ENCODE measurements at regions not wholly inside any gene's neighbourhood (a gene's known extent, or its start where the extent isn't known, plus 50 kb on each side); places are given as distances from the start of the nearest gene placed in this dataset.
A peak's percentile ranks its signal among the peaks of the same experiment; 100 is the strongest.

DNA sequence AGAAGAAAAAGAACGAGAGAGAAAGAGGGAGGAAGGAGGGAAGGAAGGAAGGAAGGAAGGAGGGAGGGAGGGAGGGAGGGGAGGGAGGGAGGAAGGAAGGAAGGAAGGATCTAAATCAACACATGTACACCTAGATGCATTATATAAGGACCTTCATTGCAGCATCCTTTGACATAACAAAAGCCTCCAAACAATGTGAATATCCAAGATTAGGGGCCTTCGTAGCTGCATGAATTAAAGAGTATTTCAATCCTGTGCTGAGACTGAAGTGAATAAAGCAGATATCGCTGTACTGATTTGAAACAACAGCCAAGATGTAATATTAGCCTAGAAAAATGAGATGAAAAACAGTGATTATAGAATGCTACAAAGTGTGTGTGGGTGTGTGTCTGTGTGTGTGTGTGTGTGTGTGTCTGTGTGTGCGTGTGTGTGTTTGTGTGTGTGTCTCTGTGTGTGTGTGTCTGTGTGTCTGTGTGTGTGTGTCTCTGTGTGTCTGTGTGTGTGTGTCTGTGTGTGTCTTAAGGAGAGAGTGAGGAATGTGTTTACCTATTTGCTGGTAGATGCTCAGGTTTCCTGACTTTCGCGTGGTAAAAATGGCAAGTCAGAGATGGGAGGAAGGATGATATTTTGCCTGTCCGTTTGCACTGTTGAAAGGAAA is 129.0 kb upstream of the PTPN1 start:
- DNase-seq, result no peak

DNA sequence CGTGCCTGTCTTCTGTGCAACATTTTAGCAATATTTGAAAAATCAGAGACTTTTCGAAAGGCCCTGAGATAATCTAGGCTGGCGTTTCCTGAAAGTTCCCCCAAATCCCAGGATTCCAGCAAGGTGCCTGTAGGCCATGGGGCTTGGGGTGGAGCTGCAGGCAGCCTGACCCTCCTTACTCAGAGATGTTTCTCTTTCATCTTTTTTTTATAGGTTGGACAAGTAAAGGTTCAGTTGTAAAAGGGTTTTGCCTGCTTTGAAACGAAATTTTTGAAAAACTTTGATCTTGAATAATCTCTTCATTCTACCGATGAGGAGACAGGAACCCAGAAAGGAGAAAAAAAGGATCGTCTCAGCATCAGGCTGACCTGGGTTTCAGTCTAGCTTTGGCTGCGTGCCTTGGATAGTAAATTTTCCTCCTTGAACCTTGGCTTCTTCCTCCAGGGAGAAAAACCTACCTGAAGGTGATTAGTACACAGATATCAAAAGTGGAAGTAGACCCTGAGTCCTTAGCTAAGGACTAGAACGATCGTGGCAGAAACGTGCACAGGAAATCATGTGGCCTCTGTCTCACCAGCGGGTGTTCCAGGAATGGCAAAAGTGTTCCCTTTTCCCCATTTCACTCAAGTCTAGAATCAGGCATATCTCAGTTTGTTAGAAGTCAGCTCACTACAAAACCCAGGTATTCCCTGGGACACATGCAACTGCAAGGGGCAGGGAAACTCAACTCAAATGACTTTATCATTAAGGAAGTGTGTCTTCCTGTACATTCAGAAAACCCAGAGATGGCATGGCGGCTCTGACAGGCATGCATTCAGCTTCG is 128.2 kb upstream of the PTPN1 start:
- peak in 1 of 2 donors; percentile 20 for DNase-seq

DNA sequence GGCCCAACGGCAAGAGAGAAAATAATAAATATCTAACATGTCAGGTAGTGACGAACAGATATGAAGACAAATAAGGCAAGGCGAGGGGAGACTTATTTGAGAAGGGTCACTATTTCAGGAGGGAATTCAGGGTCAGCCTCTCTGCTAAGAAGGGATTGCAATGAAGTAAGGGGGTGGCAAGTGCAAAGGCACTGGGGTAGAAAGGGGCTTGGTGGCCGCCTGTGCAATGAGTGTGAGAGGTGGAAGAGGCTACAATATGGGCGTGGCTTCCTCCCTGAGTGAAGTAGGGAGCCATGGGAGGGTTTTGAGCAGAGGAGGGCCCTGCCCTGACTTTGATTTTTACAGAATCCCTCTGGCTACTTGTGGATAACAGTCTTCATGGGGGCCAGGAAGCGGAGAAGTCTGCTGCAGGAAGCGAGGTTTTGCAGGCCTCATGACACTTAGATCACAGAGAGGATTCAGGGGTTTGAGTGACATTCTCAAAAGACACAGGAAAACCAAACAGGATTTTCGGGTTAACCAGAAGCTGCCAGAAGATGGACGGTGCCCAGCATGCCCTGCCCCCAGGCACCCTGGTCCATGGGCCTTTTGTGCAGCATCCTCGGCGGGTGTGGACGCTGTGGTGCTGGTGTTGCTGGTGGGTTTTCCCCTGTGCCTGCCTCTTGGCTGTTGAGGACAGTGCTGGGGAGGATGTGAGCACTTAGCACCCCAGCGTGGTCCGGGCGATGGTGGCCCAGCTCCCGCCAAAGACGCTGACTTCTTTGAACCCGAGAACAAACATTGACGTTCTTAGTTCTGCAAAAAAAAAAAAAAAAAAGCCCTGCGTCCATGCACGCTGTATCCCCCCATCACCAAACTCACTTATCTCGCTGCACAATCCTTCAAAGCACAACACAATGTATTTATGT is 124.2 kb upstream of the PTPN1 start:
- peak in 1 of 2 donors; percentile 65 for DNase-seq

DNA sequence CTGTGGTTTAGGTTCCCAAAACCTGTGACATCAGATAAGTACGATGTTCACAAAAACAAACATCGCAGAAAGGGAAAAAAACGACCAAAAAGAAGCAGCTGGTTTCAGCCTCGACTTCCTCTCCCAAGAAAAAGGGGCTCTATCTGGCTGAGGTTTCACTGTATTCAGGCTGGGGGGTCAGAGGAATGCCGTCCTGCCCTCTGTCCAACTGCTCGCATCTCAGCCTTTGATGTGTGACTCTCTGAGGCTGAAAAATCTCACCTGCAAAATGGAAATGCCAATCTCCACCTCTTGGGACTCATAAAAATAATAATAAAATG is 123.6 kb upstream of the PTPN1 start:
- DNase-seq, result no peak

DNA sequence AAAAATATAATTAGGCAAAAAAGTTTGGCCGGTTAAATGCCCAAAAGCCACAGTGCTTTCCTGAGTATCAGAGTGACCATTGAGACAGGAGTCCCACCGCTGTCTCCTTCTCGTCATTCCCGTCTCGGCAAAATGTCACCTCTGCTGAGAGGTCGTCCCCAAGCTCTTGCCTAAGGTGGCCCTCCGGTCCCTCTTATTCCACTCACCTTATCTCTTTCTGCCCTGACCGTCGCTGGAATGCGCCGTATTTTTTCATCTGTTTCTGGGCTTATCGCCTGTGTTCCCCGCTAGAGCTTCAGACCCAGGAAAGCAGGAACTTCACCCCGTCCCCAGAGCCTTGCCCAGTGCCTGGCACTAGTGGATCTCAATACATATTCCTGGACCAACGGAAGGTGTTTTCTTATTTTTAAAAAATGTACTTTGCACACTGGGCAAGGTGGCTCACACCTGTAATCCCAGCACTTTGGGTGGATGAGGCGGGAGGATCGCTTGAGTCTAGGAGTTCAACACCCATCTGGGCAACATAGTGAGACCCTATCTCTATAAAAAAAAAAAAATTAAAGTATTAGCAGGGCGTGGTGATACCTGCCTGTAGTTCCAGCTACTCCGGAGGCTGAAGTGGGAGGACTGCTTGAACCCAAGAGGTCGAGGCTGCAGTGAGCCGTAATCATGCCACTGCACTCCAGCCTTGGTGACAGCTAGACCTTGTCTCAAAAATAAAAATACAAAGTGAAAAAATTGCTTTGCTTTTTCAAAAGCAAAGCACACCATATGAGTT is 122.8 kb upstream of the PTPN1 start:
- no peak for DNase-seq

DNA sequence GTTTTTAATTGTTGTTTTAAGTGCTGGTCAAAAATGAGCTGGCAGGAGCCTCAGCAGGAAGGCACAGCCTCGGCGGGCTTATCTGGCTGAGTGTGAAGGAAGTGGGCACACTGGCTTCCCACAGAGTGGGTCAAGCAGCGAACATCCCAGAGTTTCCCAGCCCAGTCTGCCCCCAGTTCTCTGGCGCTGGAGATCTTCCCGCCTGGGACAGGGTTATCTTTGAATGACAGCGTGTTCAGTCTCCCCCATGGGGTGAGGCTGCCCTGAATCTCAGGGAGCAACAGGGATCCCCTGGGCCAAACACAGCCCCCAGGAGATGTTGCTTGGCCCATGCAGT is 122.2 kb upstream of the PTPN1 start:
- no peak for DNase-seq

DNA sequence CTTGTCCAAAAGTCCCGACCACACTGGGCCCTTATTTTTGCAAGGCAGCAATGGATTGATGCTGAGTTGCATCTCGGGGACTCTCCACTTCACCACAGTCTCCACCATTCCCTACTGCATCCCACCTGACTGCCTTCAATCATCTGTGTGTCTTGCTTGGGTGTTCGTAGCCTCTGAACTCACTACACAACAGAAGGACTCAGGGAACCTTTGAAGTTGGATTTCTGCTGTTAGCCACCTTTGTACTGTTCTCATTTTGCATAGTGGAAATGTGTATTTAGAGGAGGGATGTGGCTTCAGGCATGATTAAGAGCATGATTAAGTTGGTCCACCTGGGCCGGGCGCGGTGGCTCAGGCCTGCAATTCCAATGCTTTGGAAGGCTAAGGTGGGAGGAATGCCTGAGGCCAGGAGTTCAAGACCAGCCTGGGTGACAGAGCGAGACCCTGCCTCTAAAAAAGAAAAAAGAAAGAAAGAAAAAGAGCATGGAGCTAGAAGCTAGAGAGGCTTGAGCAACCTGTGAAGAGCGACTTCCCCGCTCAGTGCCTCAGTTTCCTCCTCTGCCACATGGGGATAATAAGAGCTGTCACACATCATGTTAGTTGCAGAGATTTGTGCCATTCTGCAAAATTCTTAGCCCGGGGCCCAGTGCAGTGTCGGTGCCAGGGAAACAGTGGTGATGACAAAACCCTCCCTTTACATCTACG is 121.3 kb upstream of the PTPN1 start:
- DNase-seq, result no peak

DNA sequence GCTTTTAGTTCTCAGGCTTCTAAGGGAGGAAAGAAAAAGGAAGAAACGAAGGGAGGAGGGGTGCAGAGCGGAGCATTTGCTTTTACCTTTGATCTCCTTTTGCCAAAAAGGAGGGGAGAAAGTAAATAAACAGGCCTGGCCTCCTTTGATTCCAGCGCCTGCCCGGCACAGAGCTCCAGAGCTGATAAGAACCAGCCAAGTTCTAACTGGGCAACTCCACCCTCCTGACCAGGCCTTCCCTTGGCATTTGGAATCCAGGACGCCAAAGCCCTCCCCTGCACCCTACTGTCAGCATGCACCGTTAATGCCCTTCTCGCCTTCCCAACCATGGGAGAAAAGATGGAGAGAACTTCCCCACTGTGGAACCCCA is 120.8 kb upstream of the PTPN1 start:
- DNase-seq, result no peak

DNA sequence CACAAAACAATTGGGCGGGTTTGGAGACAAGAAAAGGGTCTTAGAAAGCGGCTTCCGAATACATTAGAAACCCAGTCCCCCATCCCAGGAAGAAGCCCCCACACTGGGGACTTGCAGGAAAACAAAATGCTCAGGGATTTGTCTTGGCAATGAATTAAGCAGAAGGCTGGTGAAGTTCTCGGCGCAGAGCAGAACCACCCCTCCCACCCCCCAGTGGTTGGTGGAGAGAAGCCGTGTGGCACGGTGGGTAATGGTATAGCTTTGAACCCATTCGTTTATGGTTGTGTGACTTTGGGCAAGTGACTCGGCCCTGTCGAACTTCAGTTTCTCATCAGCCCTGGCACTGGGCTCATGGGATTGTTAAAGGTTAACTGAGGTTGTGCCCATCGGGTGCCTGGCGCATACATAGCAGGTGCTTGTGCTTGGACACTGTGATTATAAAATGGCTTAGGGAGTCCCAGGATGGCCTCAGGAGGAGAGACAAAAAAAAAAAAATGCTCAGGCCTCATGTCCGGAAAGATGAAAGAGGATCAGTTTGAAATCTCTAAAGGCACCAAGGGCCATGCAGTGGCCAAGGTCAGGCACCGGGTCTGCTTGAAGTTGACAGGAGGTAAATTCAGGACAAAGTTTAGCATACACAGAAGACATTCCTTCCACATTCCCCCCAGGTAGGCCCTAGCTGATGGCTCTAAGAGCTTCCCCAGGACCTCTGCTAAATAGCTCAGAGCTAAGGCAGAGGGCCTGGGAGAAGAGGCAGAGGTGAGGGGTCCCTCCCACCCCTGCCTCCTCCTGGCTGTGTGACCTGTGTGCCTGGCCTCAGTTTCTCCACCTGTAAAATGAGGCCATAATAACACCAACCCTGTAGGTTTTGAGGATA is 120.1 kb upstream of the PTPN1 start:
- no peak for DNase-seq

DNA sequence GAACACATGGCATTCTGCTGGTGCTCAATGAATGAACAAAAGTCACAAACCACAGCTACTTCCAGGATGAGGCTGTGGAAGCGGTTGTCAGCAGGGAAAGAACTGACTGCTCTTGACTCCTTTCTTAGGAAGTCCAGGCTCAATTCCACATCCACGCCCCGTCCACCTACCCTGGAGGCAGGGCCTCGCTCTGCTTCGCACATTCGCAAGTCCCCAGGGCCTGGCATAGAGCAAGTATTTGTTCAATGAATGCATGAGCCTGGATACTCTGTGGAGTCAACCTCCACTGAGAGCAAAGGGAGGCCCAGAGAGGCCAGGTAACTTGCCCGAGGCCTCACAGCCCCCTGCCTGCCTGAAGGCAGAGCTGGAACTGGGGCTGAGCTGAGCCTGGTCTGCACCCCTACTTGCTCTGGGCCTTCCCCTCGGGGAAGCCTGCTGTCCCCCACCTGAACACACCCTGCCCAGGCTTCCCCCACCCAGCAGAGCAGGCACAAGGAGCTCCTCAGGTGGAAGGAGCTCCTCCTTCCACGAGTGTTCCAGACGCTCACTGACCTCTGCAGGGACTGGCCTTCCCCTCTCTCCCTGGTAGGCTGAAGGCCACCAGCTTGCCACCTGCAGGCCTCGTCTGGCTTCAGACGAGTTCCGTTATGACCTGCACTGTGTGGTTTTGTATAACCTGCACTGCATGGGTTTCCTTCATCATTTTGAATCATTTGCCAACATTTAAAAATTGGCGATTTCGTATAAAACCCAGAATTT is 119.3 kb upstream of the PTPN1 start:
- no peak for DNase-seq

DNA sequence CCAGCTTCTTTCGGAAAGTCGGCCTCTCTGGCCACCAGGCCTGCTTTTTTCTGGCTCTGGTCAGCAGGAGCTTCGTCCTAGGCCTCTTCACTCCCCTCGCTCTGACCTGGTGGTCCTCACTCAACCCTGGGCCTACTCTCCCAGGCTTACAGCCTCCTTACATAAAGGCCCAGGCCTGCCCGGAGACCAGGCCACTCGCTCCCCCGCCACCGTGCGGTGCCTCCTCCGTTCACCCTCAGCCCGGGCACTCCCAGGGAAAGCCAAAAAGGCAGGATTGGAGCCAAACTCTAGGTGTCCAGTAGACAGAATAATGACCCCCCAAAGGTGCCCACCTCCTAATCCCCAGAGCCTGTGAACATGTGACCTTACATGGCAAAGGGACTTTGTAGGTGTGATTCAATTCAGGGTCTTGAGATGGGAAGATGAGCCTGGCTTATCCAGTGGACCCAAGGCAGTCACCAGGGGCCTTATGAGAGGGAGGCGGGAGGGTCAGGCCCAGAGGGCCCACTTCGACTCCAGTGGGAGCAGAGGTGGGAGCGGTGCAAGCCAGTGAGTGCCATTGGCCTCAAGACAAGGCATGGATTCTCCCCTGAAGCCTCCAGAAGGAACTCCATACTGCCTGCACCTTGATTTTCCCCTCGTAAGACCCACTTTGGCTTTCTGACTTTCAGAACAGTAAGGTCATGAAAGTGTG is 118.6 kb upstream of the PTPN1 start:
- DNase-seq, result no peak

DNA sequence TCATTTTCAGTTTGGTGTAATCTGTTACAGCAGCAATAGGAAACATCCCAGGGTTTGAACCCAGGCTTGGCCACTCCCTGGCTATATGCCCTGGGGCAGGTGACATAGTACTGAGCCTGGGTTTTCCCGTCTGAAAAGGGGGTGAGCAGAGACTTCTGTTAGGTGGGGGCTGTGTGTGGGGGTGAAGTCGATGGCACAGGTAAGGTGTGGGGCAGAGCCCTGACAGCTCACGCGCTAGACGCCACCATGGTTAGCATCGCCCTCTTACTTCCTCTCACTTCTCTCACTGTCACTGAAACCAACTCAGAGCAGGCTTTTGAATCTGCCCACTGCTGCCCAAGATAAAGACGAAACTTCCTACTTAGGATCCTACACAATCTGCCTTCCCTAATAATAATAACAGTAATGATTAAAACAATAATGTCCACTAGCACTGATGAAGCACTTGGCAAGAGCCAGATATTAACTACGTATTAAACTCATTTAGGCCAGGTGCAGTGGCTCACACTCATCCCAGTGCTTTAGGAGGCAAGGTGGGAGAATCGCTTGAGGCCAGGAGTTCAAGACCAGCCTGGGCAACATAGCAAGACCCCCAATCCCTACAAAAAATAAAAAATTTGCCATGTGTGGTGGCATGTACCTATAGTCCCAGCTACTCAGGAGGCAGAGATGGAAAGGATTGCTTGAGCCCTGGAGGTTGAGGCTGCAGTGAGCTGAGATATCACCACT is 117.9 kb upstream of the PTPN1 start:
- no peak for DNase-seq

DNA sequence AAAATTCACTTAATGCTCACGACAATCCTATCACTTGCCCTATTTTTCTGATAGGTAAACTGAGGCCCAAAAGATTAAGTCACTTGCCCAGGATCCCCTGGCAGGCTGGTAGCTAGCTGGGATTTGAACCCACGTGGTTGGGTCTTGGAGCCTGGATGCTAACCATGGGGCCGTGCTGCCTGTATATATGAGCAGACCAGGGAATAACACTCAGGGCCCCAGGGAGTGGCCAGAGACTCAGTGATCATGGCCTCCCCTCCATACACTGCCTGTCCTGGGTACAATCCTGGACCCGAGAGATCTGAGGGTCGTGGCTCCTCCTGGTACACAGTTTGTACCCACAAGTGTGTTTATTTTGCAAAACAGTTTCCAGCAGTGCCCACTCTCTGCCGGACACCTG is 116.9 kb upstream of the PTPN1 start:
- DNase-seq, result no peak

DNA sequence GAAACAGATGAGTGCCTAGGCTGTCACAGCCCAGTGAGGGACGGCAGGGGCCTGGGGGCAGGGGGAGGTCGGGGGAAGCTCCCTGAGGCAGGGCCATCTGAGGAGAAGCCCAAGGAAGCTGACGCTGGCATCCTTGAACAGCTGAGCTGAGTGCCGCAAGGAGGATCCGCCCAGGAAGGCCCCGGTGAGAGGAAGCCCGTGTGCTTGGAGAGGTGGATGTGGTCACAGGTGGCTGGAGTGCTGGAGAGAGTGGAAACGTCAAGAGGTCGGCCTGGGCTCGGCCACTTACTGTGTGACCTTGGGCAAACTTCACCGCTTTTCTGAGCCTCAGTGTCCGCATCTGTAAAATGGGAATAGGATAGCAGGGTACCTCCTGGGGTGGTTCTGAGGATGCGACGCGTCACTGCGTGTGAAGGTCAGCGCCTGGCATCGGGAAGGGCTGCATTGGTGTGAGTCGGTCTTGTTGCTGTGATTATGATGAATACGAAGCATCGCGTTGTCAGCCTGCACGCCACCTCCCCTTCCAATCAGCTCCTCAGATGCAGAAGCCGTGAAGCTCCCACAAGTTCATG is 116.1 kb upstream of the PTPN1 start:
- DNase-seq, result no peak

DNA sequence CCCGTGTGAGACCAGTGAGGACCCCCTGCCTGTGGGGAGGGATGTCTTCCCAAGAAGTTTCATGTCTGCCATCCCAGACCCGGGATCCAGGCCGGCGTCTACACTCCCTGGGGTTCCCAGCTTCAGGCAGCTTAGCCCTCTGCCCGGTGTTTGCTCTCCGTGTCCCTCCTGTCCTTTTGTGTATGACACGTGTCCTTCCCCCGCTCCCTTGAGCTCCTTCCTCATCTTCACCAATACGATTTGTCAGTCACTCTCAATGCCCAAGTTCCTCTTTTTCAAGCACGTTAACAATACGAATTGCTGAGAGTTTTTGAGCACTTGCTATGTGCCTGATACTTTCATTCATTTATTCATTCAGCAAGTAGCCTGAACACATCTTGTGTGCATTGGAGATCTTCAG is 115.6 kb upstream of the PTPN1 start:
- peak in 1 of 2 donors; percentile 87 for DNase-seq

DNA sequence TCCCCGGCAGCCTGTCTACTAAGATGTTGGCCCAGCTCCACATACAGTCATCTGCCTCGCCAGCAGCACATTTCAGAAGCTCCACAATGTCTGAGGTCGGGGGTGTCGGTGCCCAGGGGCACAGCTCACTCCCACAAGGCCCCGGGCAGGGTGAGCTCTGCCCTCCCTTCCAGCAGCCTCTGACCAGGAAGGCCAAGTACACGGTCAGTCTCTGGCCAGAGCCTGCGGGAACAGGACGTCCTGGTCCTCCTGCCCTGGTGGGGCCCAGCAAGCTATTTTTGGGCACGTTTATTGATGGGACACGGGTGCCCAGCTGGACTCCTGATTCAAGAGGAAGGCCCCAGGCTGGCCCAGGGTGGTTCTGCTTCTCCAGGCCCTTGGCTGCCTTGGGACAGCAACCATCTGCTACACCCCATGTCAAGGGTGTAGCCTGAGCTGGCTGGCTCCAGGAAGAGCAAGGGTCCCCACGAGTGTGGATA is 114.9 kb upstream of the PTPN1 start:
- DNase-seq, result no peak

DNA sequence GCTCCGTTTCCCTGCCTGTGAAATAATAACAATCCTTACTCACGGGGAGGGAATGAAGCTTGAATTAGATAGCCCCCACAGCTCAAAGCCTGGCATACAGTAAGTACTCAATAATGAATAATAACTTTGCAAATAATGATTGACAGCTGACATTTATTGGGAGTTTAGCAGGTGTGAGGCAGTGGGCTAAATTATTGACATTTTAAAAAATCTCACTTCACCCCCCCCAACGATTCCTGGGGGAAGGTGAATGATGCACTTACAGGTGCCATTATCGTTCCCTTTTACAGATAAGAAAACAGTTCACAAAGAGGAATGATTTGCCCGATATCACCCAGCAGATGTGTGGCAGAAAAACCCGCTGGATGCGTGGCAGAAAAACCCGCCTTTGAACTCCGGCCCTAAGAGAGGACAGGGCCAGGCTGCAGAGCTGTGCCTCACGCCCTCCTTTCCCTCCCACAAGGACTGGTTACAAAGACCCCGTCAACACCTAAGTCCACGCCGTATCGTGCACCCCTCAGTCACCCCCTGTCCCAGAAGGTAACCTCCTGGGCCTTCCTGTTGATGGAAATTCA is 114.2 kb upstream of the PTPN1 start:
- no peak for DNase-seq

DNA sequence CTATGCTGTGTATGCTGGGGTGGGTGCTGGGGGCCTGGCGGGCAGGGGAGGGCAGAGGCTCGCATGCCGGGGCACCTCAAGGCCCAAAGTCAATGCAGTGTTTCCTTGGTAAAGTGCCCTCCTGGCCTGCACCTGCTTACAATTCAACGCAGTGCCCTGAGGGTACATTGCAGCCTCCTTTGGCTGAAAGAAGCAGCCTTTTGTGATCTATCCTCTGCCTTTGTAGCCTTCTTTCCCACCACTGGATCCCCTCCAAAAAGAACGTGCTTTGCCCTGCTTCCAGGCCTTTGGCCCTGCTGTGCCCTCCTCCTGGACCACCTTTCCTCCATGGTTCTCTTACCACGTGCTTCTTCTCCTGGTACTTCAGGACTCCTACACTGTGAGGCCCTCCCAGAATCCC is 113.6 kb upstream of the PTPN1 start:
- DNase-seq, result no peak

Measured in bone marrow (tissue), 2 donors.